ENCODE measurements at regions not wholly inside any gene's neighbourhood (a gene's known extent, or its start where the extent isn't known, plus 50 kb on each side); places are given as distances from the start of the nearest gene placed in this dataset.

DNA sequence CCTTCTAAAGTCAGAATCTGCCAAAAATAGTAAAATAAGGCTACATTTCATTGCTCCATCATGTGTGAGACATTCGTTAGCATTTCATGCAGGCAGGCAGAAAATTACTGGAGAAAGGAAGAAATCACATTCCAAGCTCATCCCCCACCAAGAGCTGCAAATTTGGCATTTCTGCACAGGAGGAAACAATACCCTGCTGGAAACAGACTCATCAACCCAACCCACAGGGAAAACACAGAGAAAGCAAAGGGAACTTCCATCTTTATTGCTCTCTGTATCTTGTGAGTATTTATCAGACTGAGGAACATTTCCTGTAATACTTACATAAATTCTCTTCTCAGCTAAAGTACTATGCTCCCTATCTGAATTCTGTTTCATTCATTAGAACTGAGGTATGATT, 95.7 kb downstream of the KCTD12 start:
- TF ChIP-seq CTCF (IDR thresholded peaks at IDR 0.05; ENCODE audit: extremely low read depth in 1 of 2, insufficient read depth in 1 of 2, low read depth in 1 of 2, low read length in 2 of 2) (no peak), JUN (IDR thresholded peaks at IDR 0.05; ENCODE audit: borderline replicate concordance, insufficient read depth, insufficient read length, low read depth) (no peak), POLR2A (IDR thresholded peaks at IDR 0.05; ENCODE audit: low read depth, low read length) (no peak), MYC (IDR thresholded peaks at IDR 0.05; ENCODE audit: low read depth, low read length) (no peak), GATA2 (IDR thresholded peaks at IDR 0.05; ENCODE audit: insufficient read depth, insufficient read length, low read depth, low read length) (no peak), POLR2AphosphoS5 (IDR thresholded peaks at IDR 0.05; ENCODE audit: insufficient read depth, low read depth, low read length) (no peak), EZH2 (IDR thresholded peaks at IDR 0.05; ENCODE audit: borderline replicate concordance, low read depth, low read length, severe bottlenecking) (no peak), MAX (IDR thresholded peaks at IDR 0.05; ENCODE audit: insufficient read depth, insufficient read length) (no peak), FOS (IDR thresholded peaks at IDR 0.05; ENCODE audit: borderline replicate concordance, insufficient read depth, low read length) (no peak)

All from endothelial cell of umbilical vein (primary cell).